B cell (primary cell): ENCODE measurements at regions not wholly inside any gene's neighbourhood (a gene's known extent, or its start where the extent isn't known, plus 50 kb on each side); places are given as distances from the start of the nearest gene placed in this dataset.

Source experiments
- ATAC-seq: fragments of 200-7000 bp; cut with Tn5 transposase; one replicate; pipeline ENCODE4 v1.10.0; 2021; ENCODE audit warnings: low read depth, mild to moderate bottlenecking, moderate number of reproducible peaks, moderate library complexity
- CTCF ChIA-PET: fragments of 350-600 bp; sonication (Branson Sonifier 250); formaldehyde crosslinking; loops from one replicate; lab custom pipeline; 2021; ENCODE audit warnings: antibody characterized with exemption, inconsistent platforms; lab: Charles Lee
- POLR2A ChIA-PET: fragments of 350-600 bp; sonication (Branson Sonifier 250); formaldehyde crosslinking; loops from one replicate; lab custom pipeline; 2021; ENCODE audit warnings: antibody characterized with exemption; lab: Charles Lee
- DNase-seq: peaks from one replicate; pipeline ENCODE4 v3.0.0; 2013
- H2AFZ ChIP-seq: 2 replicates; pipeline ENCODE4 v1.6.1; 2012; ENCODE audit warnings: mild to moderate bottlenecking, low read depth, low read length; ENCODE audit not compliant: insufficient read depth, poor library complexity, severe bottlenecking
- H3K27ac ChIP-seq, 2 donors: 1 replicate in 1 of 2; 2 replicates in 1 of 2; pipeline ENCODE4 v1.5.1; 2012 to 2013; ENCODE audit warnings: low read length in 2 of 2, mild to moderate bottlenecking in 2 of 2, moderate library complexity in 1 of 2
- H3K27me3 ChIP-seq, 4 experiments: fragments of 200-600 bp in 1 of 4; sonication (generic) in 1 of 4; replicated peaks in 1 of 4; 1 replicate in 2 of 4; 2 replicates in 2 of 4; pipeline versions ENCODE4 v1.6.1 to v1.7.0; 2013 to 2016; ENCODE audit warnings: low read length in 3 of 4, mild to moderate bottlenecking in 2 of 4, mixed read lengths in 1 of 4, moderate library complexity in 1 of 4; ENCODE audit not compliant: insufficient read depth in 4 of 4, control insufficient read depth in 3 of 4; ENCODE audit errors: control extremely low read depth in 1 of 4
- H3K36me3 ChIP-seq, 2 experiments: replicated peaks in 1 of 2; 1 replicate in 1 of 2; 2 replicates in 1 of 2; pipeline versions ENCODE4 v1.6.1 to v1.7.1; 2013; ENCODE audit warnings: low read length in 1 of 2; ENCODE audit not compliant: insufficient read depth in 2 of 2, control insufficient read depth in 1 of 2; ENCODE audit errors: control extremely low read depth in 1 of 2, extremely low read depth in 1 of 2
- H3K4me1 ChIP-seq, 2 donors: fragments of 200-600 bp in 1 of 2; sonication (generic) in 1 of 2; 1 replicate in 1 of 2; 2 replicates in 1 of 2; pipeline versions ENCODE4 v1.5.1 to v1.6.1; 2013 to 2017; ENCODE audit warnings: low read length in 2 of 2; ENCODE audit not compliant: control insufficient read depth in 2 of 2, insufficient read depth in 2 of 2
- H3K4me2 ChIP-seq: replicated peaks from 2 replicates; pipeline ENCODE3; 2012; ENCODE audit warnings: mild to moderate bottlenecking, low read depth, low read length; ENCODE audit not compliant: poor library complexity, severe bottlenecking
- H3K4me3 ChIP-seq, 5 experiments: fragments of 200-600 bp in 1 of 5; sonication (generic) in 1 of 5; 1 replicate in 3 of 5; 2 replicates in 2 of 5; pipeline versions ENCODE4 v1.5.1 to v1.7.0; 2011 to 2016; ENCODE audit warnings: low read length in 4 of 5, mild to moderate bottlenecking in 4 of 5, low read depth in 2 of 5, control low read depth in 1 of 5, moderate library complexity in 1 of 5; ENCODE audit not compliant: insufficient read depth in 1 of 5; ENCODE audit errors: control extremely low read depth in 1 of 5, extremely low read depth in 1 of 5
- H3K79me2 ChIP-seq: fragments of 200-600 bp; sonication (generic); one replicate; pipeline ENCODE4 v1.6.0; 2016; ENCODE audit warnings: low read length; ENCODE audit not compliant: control insufficient read depth, insufficient read depth
- H3K9ac ChIP-seq: fragments of 200-600 bp; sonication (generic); 2 replicates; pipeline ENCODE4 v1.6.1; 2017; ENCODE audit warnings: mild to moderate bottlenecking, low read length, moderate library complexity
- H3K9me3 ChIP-seq, 3 donors: one replicate each; pipeline versions ENCODE4 v1.6.1 to v1.7.1; 2013; ENCODE audit warnings: low read length in 2 of 3; ENCODE audit not compliant: control insufficient read depth in 2 of 3, insufficient read depth in 1 of 3; ENCODE audit errors: control extremely low read depth in 1 of 3
- H4K20me1 ChIP-seq: 2 replicates; pipeline ENCODE4 v1.6.0; 2012; ENCODE audit warnings: mild to moderate bottlenecking, low read length; ENCODE audit not compliant: insufficient read depth, control insufficient read depth, poor library complexity, severe bottlenecking
- H3K27ac Mint-ChIP-seq: one replicate; pipeline ENCODE4 v1.8.0; 2021; ENCODE audit warnings: mixed read lengths
- H3K27me3 Mint-ChIP-seq: one replicate; pipeline ENCODE4 v1.8.0; 2021; ENCODE audit warnings: mixed read lengths
- H3K4me1 Mint-ChIP-seq: one replicate; pipeline ENCODE4 v1.8.0; 2021; ENCODE audit warnings: mixed read lengths
- H3K4me3 Mint-ChIP-seq: one replicate; pipeline ENCODE4 v1.8.0; 2021; ENCODE audit warnings: mixed read lengths
- H3K9me3 Mint-ChIP-seq: one replicate; pipeline ENCODE4 v1.8.0; 2022; ENCODE audit warnings: mixed read lengths; ENCODE audit not compliant: insufficient read depth
- EZH2 ChIP-seq: IDR thresholded peaks from 2 replicates; pipeline ENCODE4 v1.6.1; 2012; ENCODE audit warnings: borderline replicate concordance, low read depth, mild to moderate bottlenecking, moderate library complexity, low read length; ENCODE audit not compliant: insufficient read depth, poor library complexity, severe bottlenecking
- WGBS: methylation state at CpG from one replicate; pipeline ENCODE4 v1.1.5; 2013; ENCODE audit warnings: missing lambda C conversion rate; ENCODE audit not compliant: insufficient coverage; 5-methylcytosine and 5-hydroxymethylcytosine counted together
- intact Hi-C: fragments of 100-400 bp; cut with micrococcal nuclease; formaldehyde crosslinking; loops from one replicate; pipeline ENCODE4 v1.10.0; 2022
- TF ChIP-seq, protein P1 (sequence below): fragments of 200-600 bp; IDR thresholded peaks from one replicate; pipeline ENCODE4 v1.8.0; 2022; ENCODE audit warnings: antibody characterized with exemption, mild to moderate bottlenecking

DNA sequence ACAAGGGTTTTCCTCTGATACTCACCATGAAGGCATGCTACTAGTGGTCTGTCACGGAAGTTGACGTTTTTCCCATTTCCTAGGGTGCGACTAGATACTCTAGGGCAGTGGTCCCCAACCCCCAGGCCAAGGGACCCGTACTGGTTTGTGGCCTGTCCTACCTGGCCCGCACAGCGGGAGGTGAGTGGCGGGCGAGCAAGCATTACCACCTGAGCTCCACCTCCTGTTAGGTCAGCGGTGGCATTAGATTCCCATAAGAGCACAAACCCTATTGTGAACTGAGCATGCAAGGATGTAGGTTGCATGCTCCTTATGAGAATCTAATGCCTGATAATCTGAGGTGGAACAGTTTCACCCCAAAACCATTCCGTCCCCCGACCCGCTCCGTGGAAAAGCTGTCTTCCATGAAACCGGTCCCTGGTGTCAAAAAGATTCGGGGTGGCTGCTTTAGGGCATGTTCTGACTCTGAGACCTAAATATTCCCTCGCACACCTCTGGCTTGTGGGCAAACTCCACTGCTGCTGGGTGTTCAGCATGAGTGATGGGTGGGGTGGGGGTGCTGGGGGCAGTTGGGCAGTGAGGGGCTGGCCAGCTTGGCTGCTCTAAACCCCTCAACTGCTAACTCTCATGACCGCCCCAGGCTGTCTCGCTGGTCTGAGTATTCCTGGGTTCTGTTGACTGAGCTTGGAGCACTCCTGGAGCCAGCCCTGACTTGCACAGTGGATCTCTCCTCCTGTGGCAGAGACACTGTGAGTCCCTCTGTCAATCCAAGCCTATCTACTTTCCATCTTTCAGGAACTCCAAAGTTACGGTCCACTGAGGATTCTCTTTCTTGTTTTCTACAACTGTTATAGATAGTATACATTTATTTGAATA lies 78.3 kb upstream of the NEK6 start:
- no peak overlapping the region for H2AFZ ChIP-seq
- Mint-ChIP-seq H3K27me3 (no peaks in the 10 kb centered on the region), H3K9me3 (no peaks in the 10 kb centered on the region), H3K4me1 (peaks cover 8% of the 10 kb centered on the region), H3K4me3 (no peak overlapping the region), H3K27ac (no peak overlapping the region)
- H3K36me3 ChIP-seq = no peaks in the 10 kb centered on the region
- CTCF ChIA-PET = no interaction called here
- WGBS = 99% methylated on average over 17 of the region's 19 CpGs
- H3K79me2 ChIP-seq = no peaks in the 10 kb centered on the region
- no peaks in the 10 kb centered on the region for H4K20me1 ChIP-seq
- TF ChIP-seq, protein P1, sequence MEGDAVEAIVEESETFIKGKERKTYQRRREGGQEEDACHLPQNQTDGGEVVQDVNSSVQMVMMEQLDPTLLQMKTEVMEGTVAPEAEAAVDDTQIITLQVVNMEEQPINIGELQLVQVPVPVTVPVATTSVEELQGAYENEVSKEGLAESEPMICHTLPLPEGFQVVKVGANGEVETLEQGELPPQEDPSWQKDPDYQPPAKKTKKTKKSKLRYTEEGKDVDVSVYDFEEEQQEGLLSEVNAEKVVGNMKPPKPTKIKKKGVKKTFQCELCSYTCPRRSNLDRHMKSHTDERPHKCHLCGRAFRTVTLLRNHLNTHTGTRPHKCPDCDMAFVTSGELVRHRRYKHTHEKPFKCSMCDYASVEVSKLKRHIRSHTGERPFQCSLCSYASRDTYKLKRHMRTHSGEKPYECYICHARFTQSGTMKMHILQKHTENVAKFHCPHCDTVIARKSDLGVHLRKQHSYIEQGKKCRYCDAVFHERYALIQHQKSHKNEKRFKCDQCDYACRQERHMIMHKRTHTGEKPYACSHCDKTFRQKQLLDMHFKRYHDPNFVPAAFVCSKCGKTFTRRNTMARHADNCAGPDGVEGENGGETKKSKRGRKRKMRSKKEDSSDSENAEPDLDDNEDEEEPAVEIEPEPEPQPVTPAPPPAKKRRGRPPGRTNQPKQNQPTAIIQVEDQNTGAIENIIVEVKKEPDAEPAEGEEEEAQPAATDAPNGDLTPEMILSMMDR = no peak
- no peak for TF ChIP-seq EZH2
- POLR2A ChIA-PET = no interaction called here
- H3K9ac ChIP-seq = no peak overlapping the region
- H3K4me3 ChIP-seq = no peak overlapping the region
- intact Hi-C loops = no loop called here
- peaks cover 0 to 5% (median 4%) of the 10 kb centered on the region in 3 donors for H3K9me3 ChIP-seq
- H3K27me3 ChIP-seq = peaks cover 0 to 4% (median 0%) of the 10 kb centered on the region in 4 experiments
- DNase-seq (no peak), ATAC-seq (no peak)
- H3K4me2 ChIP-seq = no peak overlapping the region
- no peak overlapping the region for H3K27ac ChIP-seq
- H3K4me1 ChIP-seq = peaks cover 2 to 4% of the 10 kb centered on the region in 2 donors

DNA sequence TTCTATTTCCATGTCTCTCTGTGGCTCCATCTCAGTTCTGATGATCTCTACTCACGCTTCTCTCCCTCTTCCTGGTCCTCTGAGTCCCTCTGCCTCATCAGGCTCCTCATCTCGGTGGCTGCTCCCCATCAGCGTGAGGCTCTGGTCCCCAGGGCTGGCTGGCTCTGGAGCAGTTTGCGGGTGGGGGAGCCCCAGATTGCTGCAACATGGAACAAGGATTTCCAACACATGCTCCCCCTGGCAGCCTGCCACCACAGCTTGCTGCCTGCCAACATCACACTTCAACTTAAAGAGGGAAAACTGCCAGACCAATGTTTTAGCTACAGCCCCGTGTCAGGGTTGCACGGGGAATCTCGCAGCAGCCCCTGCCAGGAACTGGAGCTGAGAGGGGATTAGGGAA lies 77.2 kb upstream of the NEK6 start:
- Mint-ChIP-seq H3K27me3 (no peaks in the 10 kb centered on the region), H3K4me3 (no peak overlapping the region), H3K27ac (no peak overlapping the region), H3K4me1 (peaks cover 2% of the 10 kb centered on the region), H3K9me3 (no peaks in the 10 kb centered on the region)
- H3K4me2 ChIP-seq = no peak overlapping the region
- H3K9me3 ChIP-seq = peaks cover 0 to 5% (median 4%) of the 10 kb centered on the region in 3 donors
- H3K36me3 ChIP-seq = no peaks in the 10 kb centered on the region
- H3K27ac ChIP-seq = no peak overlapping the region
- TF ChIP-seq EZH2 = no peak
- TF ChIP-seq, protein P1 = no peak
- ChIA-PET POLR2A (no interaction called here), CTCF (no interaction called here)
- WGBS = 45% methylated on average over 5 of the region's 7 CpGs
- H3K4me3 ChIP-seq = no peak overlapping the region
- peaks cover 0 to 4% (median 0%) of the 10 kb centered on the region in 4 experiments for H3K27me3 ChIP-seq
- ATAC-seq (no peak), DNase-seq (no peak)
- no peaks in the 10 kb centered on the region for H3K79me2 ChIP-seq
- no peaks in the 10 kb centered on the region for H4K20me1 ChIP-seq
- H2AFZ ChIP-seq = no peak overlapping the region
- H3K9ac ChIP-seq = no peak overlapping the region
- intact Hi-C loops = no loop called here
- no peaks in the 10 kb centered on the region for H3K4me1 ChIP-seq
